ENCODE measurements at regions not wholly inside any gene's neighbourhood (a gene's known extent, or its start where the extent isn't known, plus 50 kb on each side); places are given as distances from the start of the nearest gene placed in this dataset.

DNA sequence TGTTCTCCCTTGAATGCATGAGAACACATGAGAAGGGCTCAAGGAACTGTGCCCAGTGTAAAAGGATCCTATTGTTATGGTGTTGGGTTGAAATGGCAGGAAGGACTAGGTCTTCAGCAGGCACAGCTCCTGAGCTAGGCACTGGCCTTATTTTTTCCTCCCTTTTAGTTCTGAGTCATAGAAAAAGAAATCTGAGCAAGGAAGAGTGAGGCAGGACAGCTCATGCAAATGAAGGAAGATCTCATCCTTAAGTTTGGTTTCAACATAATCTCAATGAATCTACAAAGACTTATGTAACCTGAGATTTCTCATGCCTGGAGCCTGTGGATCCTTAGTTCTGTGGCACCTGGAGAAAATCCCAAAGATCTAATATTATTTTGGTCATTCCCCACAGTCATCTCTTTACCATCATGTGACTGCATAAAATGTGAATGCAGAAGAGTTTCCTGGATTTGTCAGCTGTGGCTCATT lies 188.6 kb upstream of the TBL1XR1 start:
- TF ChIP-seq POLR2AphosphoS5 (IDR thresholded peaks at IDR 0.05; ENCODE audit: borderline replicate concordance, low read depth, low read length) = no peak
- TF ChIP-seq FOXP2 (optimal IDR thresholded peaks at IDR 0.05; ENCODE audit: control extremely low read depth, extremely low read length, insufficient read depth) = no peak

Measured in SK-N-MC (cell line).